PC-9 (cell line): ENCODE measurements at regions not wholly inside any gene's neighbourhood (a gene's known extent, or its start where the extent isn't known, plus 50 kb on each side); places are given as distances from the start of the nearest gene placed in this dataset.

ENCODE experiments used
- BruUV-seq: library from RNA; stranded (reverse); fragments of 400-500 nt; replicated peaks from 2 replicates; lab custom pipeline; 2021; lab: Mats Ljungman, UMichigan
- CTCF ChIA-PET: fragments of 300-600 bp; sonication (Branson Sonifier 250); formaldehyde crosslinking; loops from one replicate; lab custom pipeline; 2022; ENCODE audit warnings: antibody characterized with exemption; lab: Charles Lee
- POLR2A ChIA-PET: fragments of 300-600 bp; sonication (Branson Sonifier 250); formaldehyde crosslinking; loops from one replicate; lab custom pipeline; 2022; ENCODE audit warnings: antibody characterized with exemption; ENCODE audit not compliant: unreplicated experiment; lab: Charles Lee
- DNase-seq, 2 experiments: peaks; one replicate each; pipeline versions ENCODE4 v3.0.0 to v3.0.0-alpha.2; 2015 to 2022; ENCODE audit warnings: mixed read lengths in 1 of 2
- H2AFZ ChIP-seq: fragments of 200-600 bp; sonication (generic); 2 replicates; pipeline ENCODE4 v1.8.1; 2017; ENCODE audit warnings: antibody characterized with exemption
- H3F3A ChIP-seq: fragments of 200-600 bp; sonication (generic); 2 replicates; pipeline ENCODE4 v1.8.1; 2017; ENCODE audit warnings: antibody characterized with exemption, mild to moderate bottlenecking, low read depth; ENCODE audit not compliant: insufficient read depth
- H3K27ac ChIP-seq: fragments of 200-600 bp; sonication (generic); 2 replicates; pipeline ENCODE4 v1.6.1; 2016; ENCODE audit warnings: mixed run types
- H3K27me3 ChIP-seq: fragments of 200-600 bp; sonication (generic); 2 replicates; pipeline ENCODE4 v1.6.1; 2016; ENCODE audit warnings: low read depth, mixed run types; ENCODE audit not compliant: insufficient read depth
- H3K36me3 ChIP-seq: fragments of 200-600 bp; sonication (generic); 2 replicates; pipeline ENCODE4 v1.6.1; 2016; ENCODE audit warnings: low read depth, mixed run types
- H3K4me1 ChIP-seq: fragments of 200-600 bp; sonication (generic); replicated peaks from 2 replicates; pipeline ENCODE4 v1.6.1; 2016; ENCODE audit warnings: mixed run types; ENCODE audit not compliant: insufficient read depth
- H3K4me2 ChIP-seq: fragments of 200-600 bp; sonication (generic); 2 replicates; pipeline ENCODE4 v1.6.1; 2017; ENCODE audit warnings: mixed run types
- H3K4me3 ChIP-seq: fragments of 200-600 bp; sonication (generic); 2 replicates; pipeline ENCODE4 v1.6.1; 2016; ENCODE audit warnings: mixed run types
- H3K79me2 ChIP-seq: fragments of 200-600 bp; sonication (generic); 2 replicates; pipeline ENCODE4 v1.6.1; 2017; ENCODE audit warnings: low read depth, mixed run types
- H3K9me2 ChIP-seq: fragments of 200-600 bp; sonication (generic); 2 replicates; pipeline ENCODE4 v1.8.1; 2017; ENCODE audit warnings: mild to moderate bottlenecking; ENCODE audit not compliant: insufficient read depth
- H3K9me3 ChIP-seq: fragments of 200-600 bp; sonication (generic); 2 replicates; pipeline ENCODE4 v1.8.1; 2016; ENCODE audit warnings: low read depth; ENCODE audit not compliant: insufficient read depth
- H4K20me1 ChIP-seq: fragments of 200-600 bp; sonication (generic); 2 replicates; pipeline ENCODE4 v1.8.1; 2017; ENCODE audit not compliant: insufficient read depth
- EZH2 ChIP-seq: fragments of 200-600 bp; sonication (generic); IDR thresholded peaks from 2 replicates; pipeline ENCODE4 v1.8.0; 2017; ENCODE audit warnings: antibody characterized with exemption, low read depth
- intact Hi-C: fragments of 100-400 bp; cut with micrococcal nuclease; formaldehyde crosslinking; loops from one replicate; pipeline ENCODE4 v1.10.0; 2022; ENCODE audit not compliant: unreplicated experiment
- TF ChIP-seq, protein P1 (sequence below): fragments of 200-600 bp; sonication (generic); conservative IDR thresholded peaks from 2 replicates; pipeline ENCODE4 v1.6.1; 2017; ENCODE audit warnings: mixed run types, antibody characterized with exemption, mild to moderate bottlenecking, moderate library complexity

- Histone ChIP-seq H3K27ac (no peak overlapping the region), H3K27me3 (peaks cover 14% of the 10 kb centered on the region), H3K36me3 (no peaks in the 10 kb centered on the region), H3F3A (no peaks in the 10 kb centered on the region), H3K4me3 (no peak overlapping the region), H3K9me3 (no peaks in the 10 kb centered on the region), H3K9me2 (no peaks in the 10 kb centered on the region), H4K20me1 (no peaks in the 10 kb centered on the region), H2AFZ (no peak overlapping the region), H3K4me1 (no peaks in the 10 kb centered on the region), H3K79me2 (no peaks in the 10 kb centered on the region), H3K4me2 (no peak overlapping the region)
- DNase-seq = no peak
- TF ChIP-seq, protein P1, sequence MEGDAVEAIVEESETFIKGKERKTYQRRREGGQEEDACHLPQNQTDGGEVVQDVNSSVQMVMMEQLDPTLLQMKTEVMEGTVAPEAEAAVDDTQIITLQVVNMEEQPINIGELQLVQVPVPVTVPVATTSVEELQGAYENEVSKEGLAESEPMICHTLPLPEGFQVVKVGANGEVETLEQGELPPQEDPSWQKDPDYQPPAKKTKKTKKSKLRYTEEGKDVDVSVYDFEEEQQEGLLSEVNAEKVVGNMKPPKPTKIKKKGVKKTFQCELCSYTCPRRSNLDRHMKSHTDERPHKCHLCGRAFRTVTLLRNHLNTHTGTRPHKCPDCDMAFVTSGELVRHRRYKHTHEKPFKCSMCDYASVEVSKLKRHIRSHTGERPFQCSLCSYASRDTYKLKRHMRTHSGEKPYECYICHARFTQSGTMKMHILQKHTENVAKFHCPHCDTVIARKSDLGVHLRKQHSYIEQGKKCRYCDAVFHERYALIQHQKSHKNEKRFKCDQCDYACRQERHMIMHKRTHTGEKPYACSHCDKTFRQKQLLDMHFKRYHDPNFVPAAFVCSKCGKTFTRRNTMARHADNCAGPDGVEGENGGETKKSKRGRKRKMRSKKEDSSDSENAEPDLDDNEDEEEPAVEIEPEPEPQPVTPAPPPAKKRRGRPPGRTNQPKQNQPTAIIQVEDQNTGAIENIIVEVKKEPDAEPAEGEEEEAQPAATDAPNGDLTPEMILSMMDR = no peak
- TF ChIP-seq EZH2 = no peak
- BruUV-seq = no TSS peak
- POLR2A ChIA-PET = no interaction called here
- CTCF ChIA-PET = interaction anchor here (0.6 kb wide), 1 partner anchor 38 kb away, joined by 3 read pairs; no protein-coding TSS in a partner anchor
- intact Hi-C loops = no loop called here
These were observed 97.9 kb upstream of the FOXP4 start for GRCh38 chr6:41448256-41448655.

DNA sequence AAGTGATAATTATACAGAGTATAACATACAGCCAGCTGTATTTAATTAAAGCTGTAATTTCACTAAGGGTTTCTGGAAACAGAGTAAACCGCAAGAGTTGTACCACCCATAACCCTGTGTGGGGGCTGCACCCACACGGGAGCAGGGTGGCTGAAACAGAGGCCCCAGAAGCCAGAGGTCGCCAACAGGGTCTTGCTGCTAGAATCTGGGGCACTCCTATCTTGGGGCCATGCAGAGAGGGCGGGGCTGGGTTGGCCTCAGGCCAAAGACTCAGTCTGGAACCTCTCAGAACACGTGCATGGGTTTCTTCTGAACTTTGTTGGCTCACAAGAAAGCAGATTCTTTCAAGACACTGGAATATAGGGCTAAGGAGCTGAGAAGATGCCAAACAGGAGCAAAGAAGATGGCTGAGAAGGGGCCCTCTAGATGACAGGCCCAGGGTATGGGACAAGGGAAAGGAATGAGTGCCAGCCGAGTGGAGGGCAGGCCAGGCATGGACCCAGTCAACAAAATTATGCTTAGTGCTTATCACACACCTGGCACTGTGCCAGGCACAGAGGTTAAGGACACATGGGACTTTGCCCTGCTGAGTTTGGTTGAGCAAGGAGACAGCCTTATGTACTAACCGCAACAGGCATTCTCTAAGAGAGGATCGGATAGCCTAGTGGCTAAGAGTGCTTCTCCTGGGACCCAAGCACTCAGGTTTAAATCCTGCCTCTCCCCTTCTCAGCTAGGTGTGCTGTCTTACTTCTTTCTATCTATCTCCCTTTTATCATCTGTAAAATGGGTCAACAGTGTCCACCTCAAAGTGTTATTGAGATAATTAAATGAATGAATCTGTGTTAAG is 96.6 kb upstream of the FOXP4 start:
- Histone ChIP-seq H3K27ac (no peak overlapping the region), H2AFZ (no peak overlapping the region), H3K79me2 (no peaks in the 10 kb centered on the region), H3K4me1 (no peaks in the 10 kb centered on the region), H3F3A (no peaks in the 10 kb centered on the region), H3K4me3 (no peak overlapping the region), H3K4me2 (no peak overlapping the region), H3K9me3 (no peaks in the 10 kb centered on the region), H4K20me1 (no peaks in the 10 kb centered on the region), H3K36me3 (no peaks in the 10 kb centered on the region), H3K9me2 (no peaks in the 10 kb centered on the region), H3K27me3 (peaks cover 11% of the 10 kb centered on the region)
- no TSS peak for BruUV-seq
- ChIA-PET CTCF (no interaction called here), POLR2A (no interaction called here)
- DNase-seq = no peak
- intact Hi-C loops = no loop called here
- TF ChIP-seq EZH2 = no peak
- TF ChIP-seq, protein P1 = no peak

GRCh38 chr6:41450581-41450980 is 95.6 kb upstream of the FOXP4 start:
- no peak overlapping the region for H3K4me3 ChIP-seq

More at GRCh38 chr6:41450581-41450980, 95.6 kb upstream of the FOXP4 start:
- CTCF ChIA-PET = no interaction called here
- Histone ChIP-seq H3K27me3 (peaks cover 17% of the 10 kb centered on the region; the same call in 1 of the 2 replicates), H3K36me3 (no peaks in the 10 kb centered on the region), H3K79me2 (no peaks in the 10 kb centered on the region), H3K9me2 (no peaks in the 10 kb centered on the region), H3K9me3 (no peaks in the 10 kb centered on the region), H4K20me1 (no peaks in the 10 kb centered on the region), H3K27ac (no peak overlapping the region), H3K4me2 (no peak overlapping the region), H3F3A (no peaks in the 10 kb centered on the region), H2AFZ (no peak overlapping the region), H3K4me1 (no peaks in the 10 kb centered on the region)
- POLR2A ChIA-PET = no interaction called here
- TF ChIP-seq EZH2 = no peak
- TF ChIP-seq, protein P1 = no peak
- intact Hi-C loops = no loop called here
- no peak for DNase-seq
- no TSS peak for BruUV-seq
